HEK293 (cell line): ENCODE measurements at regions not wholly inside any gene's neighbourhood (a gene's known extent, or its start where the extent isn't known, plus 50 kb on each side); places are given as distances from the start of the nearest gene placed in this dataset.

ENCODE experiments used
- CTCF ChIA-PET: fragments of 350-600 bp; formaldehyde crosslinking; extraction: SDS; loops from one replicate; lab custom pipeline; 2021; ENCODE audit warnings: antibody characterized with exemption; lab: Yijun Ruan, JAX
- POLR2A ChIA-PET: fragments of 300-600 bp; formaldehyde crosslinking; extraction: SDS; loops from one replicate; lab custom pipeline; 2020; ENCODE audit warnings: antibody characterized with exemption, inconsistent platforms; lab: Yijun Ruan, JAX
- H3K27ac ChIP-seq: fragments of 200-500 bp; sonication (Bioruptor generic); 2 replicates; pipeline ENCODE4 v1.5.1; 2014; ENCODE audit warnings: low read depth, low read length, control low read depth, inconsistent platforms; ENCODE audit errors: extremely low read depth
- H3K36me3 ChIP-seq, 2 experiments: fragments of 200-500 bp in 1 of 2; sonication (Bioruptor generic) in 1 of 2; 1 replicate in 1 of 2; 2 replicates in 1 of 2; pipeline ENCODE4 v1.5.1; 2014 to 2017; ENCODE audit warnings: inconsistent platforms in 2 of 2, low read length in 2 of 2; ENCODE audit not compliant: control insufficient read depth in 2 of 2, insufficient read depth in 1 of 2
- H3K4me1 ChIP-seq: fragments of 200-500 bp; sonication (Bioruptor generic); 2 replicates; pipeline ENCODE4 v1.5.1; 2014; ENCODE audit warnings: mild to moderate bottlenecking, low read length, inconsistent platforms; ENCODE audit not compliant: control insufficient read depth, insufficient read depth
- H3K4me3 ChIP-seq: 2 replicates; pipeline ENCODE4 v1.5.1; 2011; ENCODE audit warnings: low read depth, mild to moderate bottlenecking, control low read depth, low read length, moderate library complexity
- H3K9me3 ChIP-seq: fragments of 200-500 bp; sonication (Bioruptor generic); 2 replicates; pipeline ENCODE4 v1.5.1; 2014; ENCODE audit warnings: low read depth, low read length, inconsistent platforms; ENCODE audit not compliant: control insufficient read depth, insufficient read depth
- GLI2 ChIP-seq: fragments of 450-650 bp; formaldehyde crosslinking; IDR thresholded peaks from 2 replicates; pipeline ENCODE4; 2017; ENCODE audit warnings: missing biosample characterization, missing genetic modification characterization, low read depth, borderline replicate concordance
- ZNF10 ChIP-seq: fragments of 450-650 bp; formaldehyde crosslinking; IDR thresholded peaks from 2 replicates; pipeline ENCODE4 v1.5.1; 2017; ENCODE audit warnings: missing biosample characterization, missing genetic modification characterization
- ZNF202 ChIP-seq: fragments of 450-650 bp; formaldehyde crosslinking; IDR thresholded peaks from 2 replicates; pipeline ENCODE4 v1.5.1; 2016; ENCODE audit warnings: missing biosample characterization, missing genetic modification characterization, borderline replicate concordance
- ZNF221 ChIP-seq: fragments of 450-650 bp; formaldehyde crosslinking; IDR thresholded peaks from 2 replicates; pipeline ENCODE4 v1.5.1; 2017; ENCODE audit warnings: missing biosample characterization, missing genetic modification characterization, borderline replicate concordance
- ZNF239 ChIP-seq: fragments of 450-650 bp; formaldehyde crosslinking; IDR thresholded peaks from 2 replicates; pipeline ENCODE4 v1.5.1; 2016; ENCODE audit warnings: missing biosample characterization, missing genetic modification characterization
- ZNF292 ChIP-seq: fragments of 450-650 bp; formaldehyde crosslinking; IDR thresholded peaks from 2 replicates; pipeline ENCODE4 v1.5.1; 2016; ENCODE audit warnings: low read depth, missing biosample characterization, missing genetic modification characterization, borderline replicate concordance
- ZNF48 ChIP-seq: fragments of 450-650 bp; formaldehyde crosslinking; IDR thresholded peaks from 2 replicates; pipeline ENCODE4 v1.5.1; 2016; ENCODE audit warnings: missing biosample characterization, missing genetic modification characterization
- ZNF501 ChIP-seq: fragments of 450-650 bp; formaldehyde crosslinking; IDR thresholded peaks from 2 replicates; pipeline ENCODE4 v1.5.1; 2016; ENCODE audit warnings: missing biosample characterization, missing genetic modification characterization
- ZNF521 ChIP-seq: fragments of 450-650 bp; formaldehyde crosslinking; IDR thresholded peaks from 2 replicates; pipeline ENCODE4 v1.5.1; 2017; ENCODE audit warnings: missing biosample characterization, mild to moderate bottlenecking, missing genetic modification characterization
- ZNF600 ChIP-seq: fragments of 450-650 bp; formaldehyde crosslinking; IDR thresholded peaks from 2 replicates; pipeline ENCODE4 v1.5.1; 2016; ENCODE audit warnings: missing biosample characterization, missing genetic modification characterization
- ZNF624 ChIP-seq: fragments of 450-650 bp; formaldehyde crosslinking; IDR thresholded peaks from 2 replicates; pipeline ENCODE4 v1.5.1; 2017; ENCODE audit warnings: missing biosample characterization, missing genetic modification characterization
- ZNF664 ChIP-seq: fragments of 450-650 bp; formaldehyde crosslinking; IDR thresholded peaks from 2 replicates; pipeline ENCODE4 v1.5.1; 2016; ENCODE audit warnings: missing biosample characterization, missing genetic modification characterization
- ZNF791 ChIP-seq: fragments of 450-650 bp; formaldehyde crosslinking; IDR thresholded peaks from 2 replicates; pipeline ENCODE4 v1.5.1; 2016; ENCODE audit warnings: missing biosample characterization, missing genetic modification characterization
- ZSCAN16 ChIP-seq: fragments of 450-650 bp; formaldehyde crosslinking; IDR thresholded peaks from 2 replicates; pipeline ENCODE4 v1.5.1; 2016; ENCODE audit warnings: missing biosample characterization, missing genetic modification characterization
- ZSCAN30 ChIP-seq: fragments of 450-650 bp; IDR thresholded peaks from 2 replicates; pipeline ENCODE4 v1.5.1; 2018; ENCODE audit warnings: missing biosample characterization, mild to moderate bottlenecking, missing genetic modification characterization, moderate library complexity
- TF ChIP-seq, protein P1 (sequence below): fragments of 450-650 bp; IDR thresholded peaks from 2 replicates; pipeline ENCODE4 v1.5.1; 2018; ENCODE audit warnings: missing biosample characterization, missing genetic modification characterization
- TF ChIP-seq, protein P2 (sequence below): fragments of 450-650 bp; formaldehyde crosslinking; IDR thresholded peaks from 2 replicates; pipeline ENCODE4 v1.5.1; 2016; ENCODE audit warnings: missing biosample characterization, missing genetic modification characterization, low read depth
- TF ChIP-seq, protein P3 (sequence below): fragments of 450-650 bp; formaldehyde crosslinking; IDR thresholded peaks from 2 replicates; pipeline ENCODE4 v1.5.1; 2017; ENCODE audit warnings: missing biosample characterization, missing genetic modification characterization
- TF ChIP-seq, protein P4 (sequence below): fragments of 450-650 bp; formaldehyde crosslinking; IDR thresholded peaks from 2 replicates; pipeline ENCODE4 v1.5.1; 2016; ENCODE audit warnings: missing biosample characterization, missing genetic modification characterization

DNA sequence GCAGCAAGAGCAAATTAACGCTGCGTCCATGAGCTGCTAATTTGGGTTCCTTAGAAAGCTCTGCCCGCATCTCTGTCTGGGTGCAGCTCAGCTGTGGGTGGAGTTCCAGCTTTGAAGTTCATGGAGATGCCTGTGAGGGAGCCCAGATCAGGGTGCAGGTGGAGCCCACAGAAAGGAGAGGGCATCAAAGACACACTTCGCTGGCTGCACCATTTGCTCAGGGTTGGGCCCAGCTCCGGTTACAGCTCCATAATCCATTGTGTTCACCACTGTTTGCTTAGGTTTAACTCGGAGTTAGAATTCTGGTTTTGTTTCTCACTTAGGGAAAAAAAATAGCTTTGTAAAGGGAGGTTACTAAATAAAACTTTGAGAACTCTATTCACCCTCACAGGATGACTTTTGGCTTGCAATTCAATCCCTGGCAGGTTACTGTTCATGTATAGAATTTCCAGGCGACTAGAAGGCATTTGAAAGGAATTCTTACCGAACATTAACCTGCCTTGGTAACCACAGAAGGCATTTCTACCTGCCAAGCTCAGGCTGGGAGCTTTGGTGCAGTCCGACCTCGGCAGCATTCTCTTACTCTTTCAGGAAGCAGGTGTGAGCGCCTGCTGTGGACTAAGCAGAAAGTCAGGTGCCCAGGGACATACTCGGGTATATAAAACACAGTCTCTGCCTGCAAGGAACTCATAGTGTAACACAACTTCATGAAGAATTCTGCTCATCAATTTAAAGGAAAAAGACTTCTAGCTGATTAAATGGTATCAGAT lies 179.5 kb upstream of the RNF32 start:
- POLR2A ChIA-PET = no interaction called here
- Histone ChIP-seq H3K4me1 (no peaks in the 10 kb centered on the region), H3K9me3 (no peaks in the 10 kb centered on the region), H3K27ac (no peak overlapping the region), H3K36me3 (no peaks in the 10 kb centered on the region), H3K4me3 (no peak overlapping the region)
- CTCF ChIA-PET = interaction anchor here (0.6 kb wide), 1 partner anchor 662 kb away, joined by 3 read pairs; no protein-coding TSS in a partner anchor
- no peak for TF ChIP-seq ZSCAN16
- TF ChIP-seq ZNF221 = no peak
- no peak for TF ChIP-seq ZNF202 (tag by site-specific recombination)
- no peak for TF ChIP-seq ZNF600 (tag by site-specific recombination)
- TF ChIP-seq, protein P1, sequence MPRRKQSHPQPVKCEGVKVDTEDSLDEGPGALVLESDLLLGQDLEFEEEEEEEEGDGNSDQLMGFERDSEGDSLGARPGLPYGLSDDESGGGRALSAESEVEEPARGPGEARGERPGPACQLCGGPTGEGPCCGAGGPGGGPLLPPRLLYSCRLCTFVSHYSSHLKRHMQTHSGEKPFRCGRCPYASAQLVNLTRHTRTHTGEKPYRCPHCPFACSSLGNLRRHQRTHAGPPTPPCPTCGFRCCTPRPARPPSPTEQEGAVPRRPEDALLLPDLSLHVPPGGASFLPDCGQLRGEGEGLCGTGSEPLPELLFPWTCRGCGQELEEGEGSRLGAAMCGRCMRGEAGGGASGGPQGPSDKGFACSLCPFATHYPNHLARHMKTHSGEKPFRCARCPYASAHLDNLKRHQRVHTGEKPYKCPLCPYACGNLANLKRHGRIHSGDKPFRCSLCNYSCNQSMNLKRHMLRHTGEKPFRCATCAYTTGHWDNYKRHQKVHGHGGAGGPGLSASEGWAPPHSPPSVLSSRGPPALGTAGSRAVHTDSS (tag by site-specific recombination) = no peak
- TF ChIP-seq, protein P2, sequence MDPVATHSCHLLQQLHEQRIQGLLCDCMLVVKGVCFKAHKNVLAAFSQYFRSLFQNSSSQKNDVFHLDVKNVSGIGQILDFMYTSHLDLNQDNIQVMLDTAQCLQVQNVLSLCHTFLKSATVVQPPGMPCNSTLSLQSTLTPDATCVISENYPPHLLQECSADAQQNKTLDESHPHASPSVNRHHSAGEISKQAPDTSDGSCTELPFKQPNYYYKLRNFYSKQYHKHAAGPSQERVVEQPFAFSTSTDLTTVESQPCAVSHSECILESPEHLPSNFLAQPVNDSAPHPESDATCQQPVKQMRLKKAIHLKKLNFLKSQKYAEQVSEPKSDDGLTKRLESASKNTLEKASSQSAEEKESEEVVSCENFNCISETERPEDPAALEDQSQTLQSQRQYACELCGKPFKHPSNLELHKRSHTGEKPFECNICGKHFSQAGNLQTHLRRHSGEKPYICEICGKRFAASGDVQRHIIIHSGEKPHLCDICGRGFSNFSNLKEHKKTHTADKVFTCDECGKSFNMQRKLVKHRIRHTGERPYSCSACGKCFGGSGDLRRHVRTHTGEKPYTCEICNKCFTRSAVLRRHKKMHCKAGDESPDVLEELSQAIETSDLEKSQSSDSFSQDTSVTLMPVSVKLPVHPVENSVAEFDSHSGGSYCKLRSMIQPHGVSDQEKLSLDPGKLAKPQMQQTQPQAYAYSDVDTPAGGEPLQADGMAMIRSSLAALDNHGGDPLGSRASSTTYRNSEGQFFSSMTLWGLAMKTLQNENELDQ (tag by site-specific recombination) = no peak

DNA sequence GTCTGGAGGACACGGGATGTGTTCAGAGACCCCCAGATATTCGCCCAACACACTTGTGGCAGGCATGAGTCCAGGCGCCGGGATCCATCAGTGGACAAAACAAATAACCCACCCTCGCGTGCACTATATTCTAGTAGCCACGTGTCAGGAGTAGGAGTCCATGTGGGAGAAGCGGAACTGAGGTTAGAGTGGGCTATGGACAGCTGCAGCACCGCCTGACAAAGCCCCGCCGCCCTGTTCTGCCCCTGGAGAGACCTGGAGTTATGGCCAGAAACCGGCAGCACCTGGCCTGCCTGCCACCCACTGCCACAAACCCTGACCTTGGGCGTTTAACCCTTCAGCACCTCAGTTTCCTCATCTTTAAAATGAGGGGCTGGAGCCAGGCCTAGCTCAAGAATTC lies 181.0 kb upstream of the RNF32 start:
- H3K4me3 ChIP-seq = no peak overlapping the region
- no peaks in the 10 kb centered on the region for H3K4me1 ChIP-seq
- H3K27ac ChIP-seq = no peak overlapping the region
- no peaks in the 10 kb centered on the region for H3K9me3 ChIP-seq
- ChIA-PET CTCF (interaction anchor here (0.6 kb wide), 1 partner anchor 16 kb away, joined by 4 read pairs; no protein-coding TSS in a partner anchor), POLR2A (no interaction called here)
- TF ChIP-seq, protein P3, sequence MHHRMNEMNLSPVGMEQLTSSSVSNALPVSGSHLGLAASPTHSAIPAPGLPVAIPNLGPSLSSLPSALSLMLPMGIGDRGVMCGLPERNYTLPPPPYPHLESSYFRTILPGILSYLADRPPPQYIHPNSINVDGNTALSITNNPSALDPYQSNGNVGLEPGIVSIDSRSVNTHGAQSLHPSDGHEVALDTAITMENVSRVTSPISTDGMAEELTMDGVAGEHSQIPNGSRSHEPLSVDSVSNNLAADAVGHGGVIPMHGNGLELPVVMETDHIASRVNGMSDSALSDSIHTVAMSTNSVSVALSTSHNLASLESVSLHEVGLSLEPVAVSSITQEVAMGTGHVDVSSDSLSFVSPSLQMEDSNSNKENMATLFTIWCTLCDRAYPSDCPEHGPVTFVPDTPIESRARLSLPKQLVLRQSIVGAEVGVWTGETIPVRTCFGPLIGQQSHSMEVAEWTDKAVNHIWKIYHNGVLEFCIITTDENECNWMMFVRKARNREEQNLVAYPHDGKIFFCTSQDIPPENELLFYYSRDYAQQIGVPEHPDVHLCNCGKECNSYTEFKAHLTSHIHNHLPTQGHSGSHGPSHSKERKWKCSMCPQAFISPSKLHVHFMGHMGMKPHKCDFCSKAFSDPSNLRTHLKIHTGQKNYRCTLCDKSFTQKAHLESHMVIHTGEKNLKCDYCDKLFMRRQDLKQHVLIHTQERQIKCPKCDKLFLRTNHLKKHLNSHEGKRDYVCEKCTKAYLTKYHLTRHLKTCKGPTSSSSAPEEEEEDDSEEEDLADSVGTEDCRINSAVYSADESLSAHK (tag by site-specific recombination) = no peak
- TF ChIP-seq ZNF239 (tag by site-specific recombination) = no peak
- TF ChIP-seq ZNF10 (tag by site-specific recombination) = no peak
- no peak for TF ChIP-seq ZNF48 (tag by site-specific recombination)
- no peak for TF ChIP-seq ZNF664 (tag by site-specific recombination)
- no peak for TF ChIP-seq ZNF521 (tag by site-specific recombination)
- TF ChIP-seq ZNF501 (tag by site-specific recombination) = no peak
- TF ChIP-seq ZSCAN30 (tag by site-specific recombination) = no peak
- no peak for TF ChIP-seq GLI2
- TF ChIP-seq, protein P4, sequence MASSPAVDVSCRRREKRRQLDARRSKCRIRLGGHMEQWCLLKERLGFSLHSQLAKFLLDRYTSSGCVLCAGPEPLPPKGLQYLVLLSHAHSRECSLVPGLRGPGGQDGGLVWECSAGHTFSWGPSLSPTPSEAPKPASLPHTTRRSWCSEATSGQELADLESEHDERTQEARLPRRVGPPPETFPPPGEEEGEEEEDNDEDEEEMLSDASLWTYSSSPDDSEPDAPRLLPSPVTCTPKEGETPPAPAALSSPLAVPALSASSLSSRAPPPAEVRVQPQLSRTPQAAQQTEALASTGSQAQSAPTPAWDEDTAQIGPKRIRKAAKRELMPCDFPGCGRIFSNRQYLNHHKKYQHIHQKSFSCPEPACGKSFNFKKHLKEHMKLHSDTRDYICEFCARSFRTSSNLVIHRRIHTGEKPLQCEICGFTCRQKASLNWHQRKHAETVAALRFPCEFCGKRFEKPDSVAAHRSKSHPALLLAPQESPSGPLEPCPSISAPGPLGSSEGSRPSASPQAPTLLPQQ (tag by site-specific recombination) = no peak
- no peak for TF ChIP-seq ZNF791
- no peak for TF ChIP-seq ZNF292
- no peak for TF ChIP-seq ZNF624 (tag by site-specific recombination)
- H3K36me3 ChIP-seq = no peaks in the 10 kb centered on the region
